GM18511 (cell line): ENCODE measurements at regions not wholly inside any gene's neighbourhood (a gene's known extent, or its start where the extent isn't known, plus 50 kb on each side); places are given as distances from the start of the nearest gene placed in this dataset.

ENCODE experiments used
- ATAC-seq: cut with Tn5 transposase; IDR thresholded peaks from one replicate; pipeline ENCODE4 v1.9.1; 2021; ENCODE audit warnings: mild to moderate bottlenecking, moderate library complexity; ENCODE audit not compliant: unreplicated experiment

DNA sequence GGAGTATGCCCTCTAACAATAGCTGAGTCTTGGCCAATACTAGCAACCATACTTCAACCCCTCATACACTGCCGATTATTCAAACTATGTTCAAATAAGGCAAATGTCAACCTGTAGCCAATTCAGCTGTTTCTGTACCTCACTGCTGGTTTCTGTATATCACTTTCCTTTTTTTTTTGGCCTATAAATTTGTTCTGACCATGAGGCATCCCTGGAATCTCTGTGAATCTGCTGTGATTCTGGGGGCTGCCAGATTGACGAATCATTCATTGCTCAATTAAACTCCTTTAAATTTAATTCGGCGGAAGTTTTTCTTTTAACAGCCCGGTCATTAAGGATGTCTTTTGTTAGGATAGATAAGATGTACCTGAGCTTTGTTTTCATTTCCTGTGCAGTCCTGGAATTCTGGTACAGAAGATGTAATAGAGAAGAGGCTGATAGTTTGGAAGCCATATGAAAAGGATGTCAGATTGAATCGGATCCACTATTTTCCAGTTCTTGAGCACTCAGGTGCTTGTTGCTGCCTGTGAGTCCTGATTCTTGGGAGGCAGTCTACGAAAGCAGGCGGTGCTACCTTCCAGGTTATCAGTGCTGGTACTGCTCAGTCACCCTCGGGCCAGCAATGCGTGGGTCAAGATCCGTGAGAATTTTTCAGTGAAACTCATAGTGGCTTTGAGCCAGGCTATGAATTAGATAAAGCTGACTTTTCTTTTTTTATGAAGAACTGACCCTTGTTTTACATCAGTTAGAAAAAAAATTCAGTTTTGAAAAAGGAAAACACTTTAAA is 106.2 kb upstream of the TUT7 start:
- no peak for ATAC-seq

DNA sequence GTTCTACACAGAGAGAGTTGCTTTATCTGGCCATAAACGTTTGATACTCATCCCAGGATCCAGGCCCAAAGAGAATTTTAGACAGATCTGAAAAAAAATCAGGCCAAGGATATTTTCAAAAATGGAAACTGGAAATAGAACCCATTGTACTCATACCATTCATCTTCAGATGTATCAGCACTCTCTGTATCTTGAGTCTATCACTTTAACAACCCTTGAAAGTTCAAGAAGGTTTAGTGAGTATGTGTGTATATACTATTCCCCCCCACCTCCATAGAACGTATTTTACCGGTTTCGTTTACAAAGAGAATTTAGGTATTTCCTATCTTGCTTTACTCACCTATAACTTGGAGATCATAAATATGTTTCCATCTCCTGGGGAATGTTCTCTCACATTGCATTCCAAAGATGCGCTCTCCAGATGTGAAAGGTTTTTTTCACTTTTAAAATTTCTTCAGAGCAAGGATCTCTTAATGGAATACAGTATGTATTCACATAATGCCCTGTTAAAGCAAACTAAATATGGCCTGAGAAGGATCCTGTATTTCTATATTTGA is 105.5 kb upstream of the TUT7 start:
- ATAC-seq = no peak

DNA sequence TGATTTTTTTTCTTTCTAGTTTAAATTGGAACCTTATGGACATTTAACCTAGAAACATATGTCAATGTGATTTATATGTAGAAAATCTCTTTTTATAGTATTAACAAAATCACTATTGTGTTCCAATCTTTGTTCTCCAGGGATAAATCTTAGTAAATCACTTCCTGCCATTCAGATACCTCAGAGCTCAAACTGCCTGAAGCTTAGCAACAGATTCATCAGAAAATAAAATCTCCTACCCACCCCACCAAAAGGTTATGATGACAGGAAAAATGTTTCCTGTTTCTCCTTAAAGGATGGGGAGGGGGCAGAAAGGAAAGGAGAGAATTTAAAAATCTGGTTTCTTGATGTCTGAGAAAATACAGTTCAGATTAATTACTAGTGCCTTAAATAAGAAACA is 105.0 kb upstream of the TUT7 start:
- no peak for ATAC-seq

DNA sequence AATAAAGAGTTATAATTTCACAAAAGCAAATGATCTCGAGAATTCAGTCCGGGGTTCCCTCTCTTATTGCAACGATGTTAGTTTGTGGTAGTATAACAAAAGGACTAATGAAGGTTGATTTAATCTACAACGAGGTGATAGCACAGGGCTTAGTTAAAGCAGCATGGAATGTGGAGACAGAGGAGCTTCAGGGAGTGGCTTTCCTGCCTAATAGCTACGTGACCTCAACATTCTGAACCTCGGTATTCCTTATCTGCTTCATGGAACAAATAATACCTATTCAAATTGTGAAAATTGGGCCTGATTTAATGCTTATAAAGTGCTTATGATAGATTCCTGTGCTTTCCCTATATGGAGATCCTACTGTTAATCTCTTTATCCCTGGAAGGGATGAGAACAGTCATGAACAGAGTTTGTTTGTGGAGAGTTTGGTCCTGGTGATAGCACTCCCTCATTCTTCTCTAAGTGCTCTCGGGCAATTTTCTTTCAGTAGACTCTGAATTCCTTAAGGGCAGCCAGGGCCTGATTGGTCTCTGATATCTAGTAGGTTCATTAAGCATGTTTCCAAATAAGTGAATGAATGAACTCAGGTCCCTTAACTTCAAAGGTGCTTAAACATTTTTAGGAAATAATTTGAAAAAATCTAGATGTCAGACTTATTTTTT is 104.1 kb upstream of the TUT7 start:
- ATAC-seq = no peak

DNA sequence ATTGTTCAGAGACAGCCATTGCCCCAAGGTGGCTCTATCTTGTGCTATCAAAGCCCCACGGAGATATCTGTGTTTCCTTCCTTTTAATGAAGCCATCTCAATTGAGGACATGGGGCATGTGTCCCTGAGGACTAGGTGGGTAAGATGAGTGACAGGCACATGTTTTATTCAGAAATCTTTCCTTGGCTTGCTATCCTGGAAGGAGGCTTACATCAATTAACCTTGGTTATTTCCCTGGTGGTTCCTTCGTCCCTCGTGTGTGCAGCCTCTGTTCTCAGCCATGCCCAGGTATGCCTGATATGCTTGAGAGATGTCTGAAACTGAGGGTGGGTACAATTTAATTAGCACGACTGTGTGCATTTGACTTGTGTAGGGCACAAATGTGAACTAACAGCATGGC is 102.2 kb upstream of the TUT7 start:
- no peak for ATAC-seq

DNA sequence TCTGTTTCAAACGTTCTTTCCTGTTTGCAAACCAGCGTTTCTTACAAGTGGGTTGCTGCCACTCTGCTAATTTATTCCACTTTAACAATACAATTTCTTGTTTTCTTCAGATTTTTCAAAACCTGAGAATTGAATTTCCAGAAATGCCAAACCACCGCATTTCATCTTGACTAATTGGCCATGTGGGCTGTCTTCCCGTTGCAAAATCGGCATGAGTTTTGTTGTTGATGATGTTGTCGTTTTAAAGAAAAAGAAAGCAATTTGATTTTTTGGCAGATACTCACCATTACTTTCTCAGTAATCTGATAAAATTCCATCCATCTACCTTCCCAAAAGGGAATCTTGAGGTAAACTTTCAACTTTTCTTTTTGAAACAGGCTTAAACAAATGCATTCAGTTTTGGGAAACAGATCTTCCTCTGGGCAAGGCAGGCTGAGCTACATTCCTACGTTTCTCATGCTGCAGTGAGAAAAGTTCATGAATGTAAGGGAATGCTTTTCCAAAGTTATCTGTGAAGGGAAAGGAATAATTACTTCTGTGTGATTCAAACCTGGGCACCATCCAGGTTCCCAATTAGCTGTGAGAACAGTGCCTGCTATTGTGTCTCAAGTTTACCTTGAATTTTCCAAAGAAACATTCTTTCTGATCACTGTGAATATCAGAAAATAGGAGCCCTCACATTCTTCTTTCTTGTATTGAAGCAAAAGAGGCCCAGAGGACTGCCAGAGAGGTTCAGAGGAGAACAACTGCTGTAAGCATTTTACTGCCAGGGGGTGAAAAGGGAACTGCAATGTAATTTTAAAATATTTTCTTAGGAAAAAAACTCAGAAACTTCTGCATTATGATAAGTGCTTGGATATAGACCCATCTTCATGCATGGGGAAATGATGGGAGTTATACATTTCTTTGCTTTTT is 100.7 kb upstream of the TUT7 start:
- no peak for ATAC-seq

DNA sequence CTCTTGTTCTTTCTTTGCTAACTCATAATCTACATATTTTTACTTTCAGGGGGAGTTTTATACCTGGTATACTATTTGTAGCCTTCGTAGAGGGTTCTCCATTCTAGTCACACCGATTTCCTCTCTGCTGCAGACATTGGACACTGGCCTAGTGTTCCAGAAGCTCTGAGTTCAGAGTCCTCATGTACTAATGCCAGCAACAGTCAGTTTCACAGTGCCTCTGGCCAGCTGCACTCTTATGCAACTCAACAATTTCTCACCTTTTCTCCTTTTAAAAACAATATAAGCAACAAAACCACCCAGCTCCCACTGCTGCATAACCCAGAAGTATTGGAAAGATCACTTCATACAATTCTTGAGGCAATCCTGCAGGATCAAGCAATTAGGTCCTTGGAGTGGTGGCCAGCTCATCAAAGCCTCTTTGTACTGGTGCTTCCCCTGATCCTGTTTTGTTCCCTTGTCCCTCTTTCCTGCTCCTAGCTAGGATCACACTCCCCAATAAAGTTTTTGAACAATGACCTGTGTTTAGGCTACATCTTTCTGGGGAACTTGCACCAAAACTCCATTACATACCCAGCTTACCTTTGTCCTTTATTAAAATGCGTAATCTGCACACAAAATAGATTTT is 98.1 kb upstream of the TUT7 start:
- no peak for ATAC-seq

DNA sequence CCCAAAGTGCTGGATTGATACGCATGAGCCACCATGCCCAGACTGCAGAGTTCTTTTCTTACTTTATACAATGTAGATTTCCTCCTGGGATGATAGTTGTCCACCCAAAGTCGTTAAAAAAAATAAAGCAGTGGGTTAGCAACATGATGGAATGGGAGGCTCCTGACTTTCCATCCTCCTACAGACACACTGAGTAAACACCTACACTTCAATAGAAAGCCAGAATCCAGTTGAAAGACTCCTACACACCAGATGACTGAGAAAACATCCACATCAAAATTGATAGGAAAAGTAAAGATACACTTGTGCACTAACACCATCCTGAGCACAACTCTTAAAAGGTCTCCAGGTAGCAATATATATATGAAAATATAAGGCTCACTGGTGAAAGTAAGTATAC is 95.0 kb upstream of the TUT7 start:
- no peak for ATAC-seq

DNA sequence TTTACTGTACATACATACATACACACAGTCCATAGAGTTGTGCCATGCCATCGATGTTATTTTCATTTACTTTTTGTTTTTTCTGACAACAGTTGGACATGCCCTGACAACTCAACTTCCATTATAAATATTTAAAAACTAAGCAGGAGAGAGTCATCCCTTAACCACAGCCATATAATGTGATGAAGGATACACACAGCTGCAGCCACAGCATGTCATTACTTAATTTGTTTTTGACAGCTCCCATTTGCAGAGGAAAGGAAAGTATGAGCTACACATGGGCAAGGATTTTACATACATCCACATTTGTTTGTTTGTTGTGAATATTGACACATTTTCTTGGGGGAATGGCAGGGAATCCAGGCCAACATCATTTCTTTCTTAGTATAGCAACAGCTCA is 91.5 kb upstream of the TUT7 start:
- ATAC-seq = no peak

DNA sequence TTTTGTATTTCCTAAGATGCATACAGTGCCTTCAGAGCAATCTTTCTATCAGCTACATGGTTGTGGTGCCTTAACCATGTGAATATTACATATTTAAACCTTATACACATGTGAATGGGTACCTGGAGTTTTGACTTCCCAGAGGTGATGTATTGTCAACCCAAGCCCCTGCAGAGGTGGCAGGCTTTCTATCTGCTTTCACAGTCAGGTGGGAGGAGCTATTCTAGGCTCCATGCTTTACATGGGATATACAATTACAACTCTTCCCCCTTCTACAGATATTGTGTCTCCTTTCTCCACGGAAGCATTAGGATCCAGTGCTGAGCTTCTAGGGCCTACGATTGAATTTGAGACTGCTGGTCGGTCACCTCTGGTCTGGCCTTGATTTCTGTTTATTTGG is 89.8 kb upstream of the TUT7 start:
- ATAC-seq = no peak

DNA sequence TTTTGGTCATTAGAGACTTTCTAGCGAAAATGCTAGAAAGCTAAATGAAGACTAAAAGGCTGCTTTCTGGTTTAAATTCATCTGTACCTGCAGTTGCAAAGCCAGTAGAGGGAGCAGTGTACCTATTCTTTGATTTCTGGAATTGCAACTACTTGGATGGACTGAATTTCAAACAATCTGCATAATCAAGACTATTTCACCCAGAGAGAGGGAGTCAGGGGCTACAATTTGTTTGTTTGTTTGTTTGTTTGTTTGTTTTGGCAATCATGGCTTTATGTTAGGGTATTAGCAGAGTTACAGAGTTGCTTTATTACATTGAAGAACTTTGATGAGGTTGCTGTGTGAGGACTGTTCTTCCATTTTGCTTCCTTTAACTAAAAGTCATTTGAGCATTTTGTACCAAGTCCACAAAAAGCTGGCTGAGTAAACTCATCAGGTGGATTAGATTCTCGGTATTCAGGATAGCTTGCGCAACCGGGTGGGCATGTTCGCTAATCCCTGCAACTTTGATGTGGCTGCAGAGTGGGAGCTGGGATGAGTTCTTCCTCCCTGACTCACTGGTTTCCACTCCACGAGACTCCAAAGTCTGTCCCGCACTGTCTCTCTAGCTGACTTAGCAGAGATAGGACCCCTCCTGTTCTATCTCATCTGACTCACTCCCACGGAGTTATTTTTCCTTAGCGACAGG is 80.0 kb upstream of the TUT7 start:
- ATAC-seq = no peak

DNA sequence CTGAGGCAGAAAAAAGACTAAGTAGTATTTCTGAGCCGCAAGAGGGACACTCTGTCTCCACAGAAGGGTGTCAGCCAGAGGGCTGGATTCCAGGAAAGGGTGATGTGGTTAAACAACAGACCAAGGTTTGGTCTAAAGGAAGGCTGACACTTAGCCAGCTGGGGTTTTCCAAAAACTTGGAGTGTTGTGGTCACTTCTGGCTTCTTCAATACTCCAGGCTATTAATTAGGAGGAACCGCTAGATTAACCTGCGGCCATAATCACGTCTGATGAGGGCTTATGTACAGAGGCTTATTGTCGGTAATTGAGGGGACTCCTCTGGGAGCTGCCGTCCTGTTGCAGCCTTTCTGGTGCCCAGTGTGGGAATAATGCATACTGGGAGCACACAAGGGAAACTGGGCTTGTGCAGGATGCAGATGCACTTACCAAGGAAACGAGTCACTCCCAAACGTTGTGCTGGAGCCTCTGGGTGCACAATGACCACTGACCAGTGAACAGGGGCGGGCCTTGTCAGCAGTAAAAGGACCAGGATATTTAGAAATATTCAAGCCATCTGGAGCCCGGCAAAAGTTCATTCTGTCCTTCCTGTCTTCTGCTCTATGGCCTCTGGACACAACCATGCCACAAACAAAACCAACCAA is 70.2 kb upstream of the TUT7 start:
- no peak for ATAC-seq

DNA sequence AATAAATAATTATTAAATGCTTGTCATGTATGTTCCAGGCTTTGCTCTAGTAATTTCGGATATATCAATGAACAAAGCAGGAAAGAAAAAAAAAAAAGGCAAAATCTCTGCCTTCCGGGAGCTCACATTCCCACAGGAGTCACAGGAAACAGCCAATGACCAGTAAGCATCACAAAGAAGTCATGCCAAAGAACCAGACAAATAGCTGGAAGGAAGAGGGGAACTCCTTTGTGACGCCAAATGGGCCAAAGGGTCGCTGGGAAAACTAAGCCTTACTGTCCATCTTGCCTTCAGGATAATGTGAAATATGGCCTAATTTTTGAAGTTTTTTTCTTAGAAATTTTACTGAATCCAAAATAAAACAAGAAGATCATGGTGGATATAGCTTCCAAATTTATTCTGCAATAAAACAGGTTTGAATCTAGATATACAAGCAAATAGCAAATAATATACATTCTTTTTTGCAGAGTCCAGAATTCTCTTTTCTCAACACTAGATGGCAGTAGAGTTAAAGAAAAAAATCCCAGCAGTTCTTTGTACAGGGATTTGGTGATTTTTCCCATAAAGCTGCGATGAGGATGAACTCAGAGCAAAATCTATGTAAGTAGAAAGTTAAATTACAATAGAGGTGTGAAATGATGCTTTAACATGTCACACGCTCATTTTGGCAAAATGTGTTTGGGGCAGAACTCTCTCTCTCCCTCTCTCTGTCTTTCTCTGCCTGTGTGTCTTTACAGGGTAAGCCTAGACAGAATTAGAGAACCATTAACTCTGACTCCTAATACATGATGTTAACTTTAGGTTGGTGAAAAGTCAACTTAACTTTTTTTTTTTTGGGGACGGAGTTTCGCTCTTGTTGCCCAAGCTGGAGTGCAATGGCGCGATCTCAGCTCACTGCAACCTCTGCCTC is 60.0 kb upstream of the TUT7 start:
- ATAC-seq = no peak

DNA sequence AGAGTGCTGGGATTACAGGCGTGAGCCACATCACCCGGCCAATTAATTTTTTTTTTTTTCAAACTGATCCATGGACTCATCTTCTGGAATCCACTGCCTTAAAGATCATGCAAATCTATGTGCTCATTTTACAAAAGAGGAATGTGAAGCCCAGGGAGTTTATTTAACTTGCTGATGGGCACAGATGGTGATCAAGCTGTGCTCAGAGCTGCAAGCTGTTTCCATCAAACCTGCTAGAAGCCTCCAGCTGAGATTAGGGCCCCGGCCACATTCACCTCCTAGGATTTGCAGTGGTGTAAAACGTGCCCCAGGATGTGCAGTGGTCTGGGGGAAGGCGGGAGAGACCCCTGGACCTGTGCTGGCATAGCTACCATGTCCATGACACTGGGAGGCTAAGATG is 56.1 kb upstream of the TUT7 start:
- no peak for ATAC-seq

DNA sequence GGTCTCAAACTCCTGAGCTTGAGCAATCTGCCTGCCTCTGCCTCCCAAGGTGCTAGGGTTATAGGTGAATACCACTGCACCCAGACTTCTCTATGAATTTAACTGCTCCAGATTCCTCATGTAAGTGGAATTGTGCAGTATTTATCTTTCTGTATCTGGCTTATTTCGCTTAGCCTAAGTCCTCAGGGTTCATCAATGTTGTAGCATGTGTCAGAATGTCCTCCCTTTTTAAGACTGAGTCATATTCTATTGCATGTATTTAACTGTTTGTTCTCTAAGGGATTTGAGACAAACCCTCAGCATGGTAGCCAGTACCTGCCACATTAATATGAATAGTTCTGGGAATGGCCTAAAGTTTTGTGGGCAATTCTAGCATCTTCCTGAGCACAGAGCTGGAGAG is 53.9 kb upstream of the TUT7 start:
- ATAC-seq = no peak

DNA sequence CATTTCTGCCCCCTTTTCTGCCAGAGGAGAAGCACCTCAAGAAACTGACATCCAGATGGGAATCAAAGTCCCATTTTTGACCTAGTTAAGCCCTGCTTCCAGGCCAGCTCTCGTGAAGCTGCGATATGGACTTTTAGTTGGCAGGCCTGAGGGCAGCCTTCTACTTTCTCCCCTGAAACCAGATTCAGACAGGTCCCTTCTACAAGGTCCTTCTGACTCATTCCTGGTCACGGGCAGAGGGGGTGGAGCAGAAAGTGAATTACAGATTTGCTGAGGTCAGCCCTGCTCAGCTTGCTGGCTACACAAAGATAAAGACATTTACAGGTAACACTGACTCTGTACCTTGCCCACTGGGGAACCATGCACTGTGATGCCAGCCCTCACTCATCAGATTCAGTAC is 52.8 kb upstream of the TUT7 start:
- peak; percentile 53 for ATAC-seq

DNA sequence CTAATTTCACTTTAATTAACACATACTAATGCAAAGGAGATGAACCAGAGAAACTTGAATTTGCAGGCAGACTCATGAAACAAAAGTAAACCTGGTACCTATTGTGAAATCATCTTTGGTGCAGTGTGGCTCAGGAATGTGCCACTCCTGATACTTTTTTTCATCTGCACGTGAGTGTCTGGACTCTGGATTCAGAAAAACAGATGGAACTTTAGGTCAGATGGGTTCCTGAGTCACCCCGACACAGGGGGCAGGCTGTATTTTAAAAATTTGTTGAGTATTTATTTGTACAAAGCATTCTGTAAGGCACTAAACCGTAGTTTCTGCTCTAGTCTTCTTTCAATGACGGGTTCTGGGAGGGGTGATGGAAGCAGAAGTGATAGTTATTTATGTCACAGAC is 52.2 kb upstream of the TUT7 start:
- no peak for ATAC-seq

DNA sequence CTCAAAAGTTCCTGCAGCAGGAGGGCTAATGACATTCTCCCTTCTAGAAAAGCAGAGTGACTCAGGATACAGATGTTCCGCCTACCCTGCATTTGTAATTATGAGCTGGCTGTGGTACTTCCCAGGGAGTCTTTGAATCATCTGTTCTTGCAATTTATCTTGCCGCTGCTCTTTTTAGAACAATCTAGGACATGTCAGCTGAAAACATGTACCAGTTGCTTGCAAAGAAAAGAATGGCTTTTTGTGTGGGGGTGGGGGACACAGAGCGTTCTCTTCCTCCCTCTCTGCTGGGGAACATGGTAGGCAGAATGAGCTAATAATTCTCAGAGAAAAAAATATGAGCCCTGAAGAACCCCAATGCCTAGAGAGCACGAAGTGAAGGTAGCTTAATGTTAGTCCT is 51.7 kb upstream of the TUT7 start:
- ATAC-seq = no peak

DNA sequence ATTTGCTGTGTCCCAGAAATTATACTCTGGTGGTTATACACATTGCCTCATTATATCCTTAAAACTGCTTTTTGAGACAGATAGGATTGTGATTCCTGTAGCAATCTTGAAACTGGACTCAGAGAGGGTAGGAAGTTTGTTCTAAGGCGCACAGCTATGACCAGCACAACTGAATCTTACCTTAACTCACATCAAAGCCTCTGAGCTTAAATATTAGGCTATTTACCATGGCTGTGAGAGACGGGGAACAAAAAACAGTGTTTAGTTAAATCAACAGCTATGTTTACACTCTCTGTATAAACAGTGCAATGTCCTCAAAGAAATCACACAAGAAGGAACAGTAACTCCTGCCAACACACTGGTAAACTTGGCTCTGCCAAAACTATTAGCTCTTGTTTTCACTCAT is 50.9 kb upstream of the TUT7 start:
- ATAC-seq = no peak
